Liver (tissue), 8 donors: ENCODE measurements at regions not wholly inside any gene's neighbourhood (a gene's known extent, or its start where the extent isn't known, plus 50 kb on each side); places are given as distances from the start of the nearest gene placed in this dataset.

ENCODE experiments used
- DNase-seq: peaks from one replicate; pipeline ENCODE4 v3.0.0-alpha.2; 2017; ENCODE audit warnings: low spot score
- H3K27ac ChIP-seq, 2 donors: one replicate each; pipeline ENCODE4 v1.7.0; 2013; ENCODE audit warnings: inconsistent platforms in 2 of 2, low read length in 2 of 2, control low read depth in 1 of 2, low read depth in 1 of 2, mild to moderate bottlenecking in 1 of 2
- H3K27me3 ChIP-seq, 4 donors: one replicate each; pipeline versions ENCODE4 v1.6.1 to v1.7.0; 2013; ENCODE audit warnings: low read length in 3 of 4, inconsistent platforms in 1 of 4, mild to moderate bottlenecking in 1 of 4, moderate library complexity in 1 of 4; ENCODE audit not compliant: control insufficient read depth in 4 of 4, insufficient read depth in 4 of 4
- H3K36me3 ChIP-seq, 4 donors: one replicate each; pipeline versions ENCODE4 v1.6.1 to v1.7.0; 2013; ENCODE audit warnings: low read length in 3 of 4, mild to moderate bottlenecking in 3 of 4, low read depth in 1 of 4, moderate library complexity in 1 of 4; ENCODE audit not compliant: control insufficient read depth in 4 of 4, insufficient read depth in 3 of 4
- H3K4me1 ChIP-seq, 4 donors: one replicate each; pipeline versions ENCODE4 v1.6.1 to v1.7.0; 2013; ENCODE audit warnings: low read length in 3 of 4, mild to moderate bottlenecking in 3 of 4, moderate library complexity in 1 of 4; ENCODE audit not compliant: control insufficient read depth in 4 of 4, insufficient read depth in 4 of 4
- H3K4me3 ChIP-seq, 3 donors: one replicate each; pipeline versions ENCODE4 v1.6.1 to v1.7.0; 2013; ENCODE audit warnings: low read length in 3 of 3, control low read depth in 1 of 3, low read depth in 1 of 3, mild to moderate bottlenecking in 1 of 3
- H3K9ac ChIP-seq, 2 donors: one replicate each; pipeline ENCODE4 v1.7.0; 2013; ENCODE audit warnings: low read length in 2 of 2, mild to moderate bottlenecking in 2 of 2, moderate library complexity in 2 of 2, control low read depth in 1 of 2, low read depth in 1 of 2
- H3K9me3 ChIP-seq, 4 donors: one replicate each; pipeline versions ENCODE4 v1.6.1 to v1.7.0; 2013; ENCODE audit warnings: low read length in 3 of 4; ENCODE audit not compliant: control insufficient read depth in 4 of 4
- EGR1 ChIP-seq, 2 donors: IDR thresholded peaks; 2 replicates each; pipeline ENCODE4 v1.6.1; 2016 to 2018; ENCODE audit warnings: antibody characterized with exemption in 2 of 2, low read depth in 2 of 2
- FOXA1 ChIP-seq: IDR thresholded peaks from 2 replicates; pipeline ENCODE4 v1.6.1; 2016; ENCODE audit warnings: antibody characterized with exemption
- FOXA2 ChIP-seq: IDR thresholded peaks from 2 replicates; pipeline ENCODE4 v1.6.1; 2016; ENCODE audit warnings: antibody characterized with exemption
- GABPA ChIP-seq, 2 donors: IDR thresholded peaks in 1 of 2; conservative IDR thresholded peaks in 1 of 2; 2 replicates each; pipeline ENCODE4 v1.6.1; 2016; ENCODE audit warnings: antibody characterized with exemption in 2 of 2, mild to moderate bottlenecking in 1 of 2, moderate library complexity in 1 of 2
- HNF4A ChIP-seq, 2 donors: conservative IDR thresholded peaks; 2 replicates each; pipeline ENCODE4 v1.6.1; 2016; ENCODE audit warnings: antibody characterized with exemption in 2 of 2, mild to moderate bottlenecking in 2 of 2
- HNF4G ChIP-seq: IDR thresholded peaks from 2 replicates; pipeline ENCODE4 v1.6.1; 2016; ENCODE audit warnings: antibody characterized with exemption
- JUND ChIP-seq, 2 donors: IDR thresholded peaks; 2 replicates each; pipeline ENCODE4 v1.6.1; 2016; ENCODE audit warnings: antibody characterized with exemption in 2 of 2
- NR2F2 ChIP-seq: IDR thresholded peaks from 2 replicates; pipeline ENCODE4 v1.6.1; 2016; ENCODE audit warnings: antibody characterized with exemption
- RAD21 ChIP-seq, 2 donors: IDR thresholded peaks; 2 replicates each; pipeline ENCODE4 v1.6.1; 2016; ENCODE audit warnings: antibody characterized with exemption in 2 of 2, mild to moderate bottlenecking in 2 of 2
- RXRA ChIP-seq, 2 donors: IDR thresholded peaks; 2 replicates each; pipeline ENCODE4 v1.6.1; 2017 to 2018; ENCODE audit warnings: antibody characterized with exemption in 2 of 2, mild to moderate bottlenecking in 1 of 2
- SP1 ChIP-seq: IDR thresholded peaks from 2 replicates; pipeline ENCODE4 v1.6.1; 2018; ENCODE audit warnings: antibody characterized with exemption, mild to moderate bottlenecking
- TAF1 ChIP-seq: conservative IDR thresholded peaks from 2 replicates; pipeline ENCODE4 v1.6.1; 2016; ENCODE audit warnings: antibody characterized with exemption, mild to moderate bottlenecking
- YY1 ChIP-seq: IDR thresholded peaks from 2 replicates; pipeline ENCODE4 v1.6.1; 2016; ENCODE audit warnings: antibody characterized with exemption, mild to moderate bottlenecking
- WGBS: extraction: QIAGEN DNeasy Blood & Tissue Kit; methylation state at CpG from one replicate; pipeline ENCODE4 v1.1.7; 2013; 5-methylcytosine and 5-hydroxymethylcytosine counted together
- TF ChIP-seq, protein P1 (sequence below): IDR thresholded peaks from 2 replicates; pipeline ENCODE4 v1.6.1; 2016; ENCODE audit warnings: antibody characterized with exemption
- TF ChIP-seq, protein P2 (sequence below): IDR thresholded peaks from 2 replicates; pipeline ENCODE4 v1.6.1; 2016; ENCODE audit warnings: antibody characterized with exemption, mild to moderate bottlenecking
- TF ChIP-seq, protein P3 (sequence below): IDR thresholded peaks from 2 replicates; pipeline ENCODE4 v1.6.1; 2016; ENCODE audit warnings: antibody characterized with exemption
- TF ChIP-seq, protein P4 (sequence below): IDR thresholded peaks from 2 replicates; pipeline ENCODE4 v1.6.1; 2016; ENCODE audit warnings: antibody characterized with exemption
- TF ChIP-seq, protein P5 (sequence below): fragments of 150-350 bp; IDR thresholded peaks from 2 replicates; pipeline ENCODE4 v1.5.1; 2017; ENCODE audit warnings: improper control_type of control experiment, low read depth, low read length; ENCODE audit not compliant: missing input control
- donor health status: healthy.
- donor health status: healthy.
- donor health status: healthy.
- donor health status: healthy.
- donor health status: healthy.

DNA sequence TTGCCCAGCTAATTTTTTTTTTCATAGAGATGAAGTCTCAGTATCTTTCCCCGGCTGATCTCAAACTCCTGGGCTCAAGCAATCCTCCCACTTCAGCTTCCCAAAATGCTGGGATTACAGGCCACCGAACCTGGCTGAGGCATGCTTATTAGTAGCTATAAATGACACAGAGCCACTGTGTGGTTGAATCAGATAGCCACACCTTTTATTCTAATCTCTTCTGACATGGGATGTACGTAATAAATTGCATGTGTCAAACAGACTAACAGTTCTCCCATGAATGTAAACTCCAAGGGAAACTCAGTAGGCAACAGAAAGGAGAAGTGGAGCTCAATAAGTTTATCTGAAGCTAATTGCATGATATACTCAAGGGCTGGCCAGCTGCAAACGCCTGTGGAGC, 139.8 kb upstream of the VCX3A start:
- peaks cover 0 to 3% (median 1%) of the 10 kb centered on the region in 4 donors for H3K4me1 ChIP-seq
- no peak overlapping the region for H3K4me3 ChIP-seq
- no peaks in the 10 kb centered on the region for H3K27me3 ChIP-seq
- no peak overlapping the region for H3K27ac ChIP-seq
- H3K9ac ChIP-seq = no peak overlapping the region
- no peaks in the 10 kb centered on the region for H3K9me3 ChIP-seq
- WGBS = 82% methylated on average over 4 of the region's 4 CpGs
- no peaks in the 10 kb centered on the region for H3K36me3 ChIP-seq
- DNase-seq = no peak
- TF ChIP-seq RXRA (IDR thresholded peaks at IDR 0.05) (no peak), HNF4A (conservative IDR thresholded peaks at IDR 0.05) (no peak), JUND (IDR thresholded peaks at IDR 0.05) (no peak), NR2F2 (no peak), TAF1 (no peak), GABPA (IDR thresholded peaks at IDR 0.05 in 1 of 2, conservative IDR thresholded peaks at IDR 0.05 in 1 of 2) (no peak), FOXA2 (no peak), RAD21 (IDR thresholded peaks at IDR 0.05) (no peak), YY1 (no peak), EGR1 (IDR thresholded peaks at IDR 0.05; ENCODE audit: low read depth in 2 of 2) (no peak), SP1 (no peak), FOXA1 (no peak), HNF4G (no peak)
- TF ChIP-seq, protein P1, sequence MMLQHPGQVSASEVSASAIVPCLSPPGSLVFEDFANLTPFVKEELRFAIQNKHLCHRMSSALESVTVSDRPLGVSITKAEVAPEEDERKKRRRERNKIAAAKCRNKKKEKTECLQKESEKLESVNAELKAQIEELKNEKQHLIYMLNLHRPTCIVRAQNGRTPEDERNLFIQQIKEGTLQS = no peak
- TF ChIP-seq, protein P2, sequence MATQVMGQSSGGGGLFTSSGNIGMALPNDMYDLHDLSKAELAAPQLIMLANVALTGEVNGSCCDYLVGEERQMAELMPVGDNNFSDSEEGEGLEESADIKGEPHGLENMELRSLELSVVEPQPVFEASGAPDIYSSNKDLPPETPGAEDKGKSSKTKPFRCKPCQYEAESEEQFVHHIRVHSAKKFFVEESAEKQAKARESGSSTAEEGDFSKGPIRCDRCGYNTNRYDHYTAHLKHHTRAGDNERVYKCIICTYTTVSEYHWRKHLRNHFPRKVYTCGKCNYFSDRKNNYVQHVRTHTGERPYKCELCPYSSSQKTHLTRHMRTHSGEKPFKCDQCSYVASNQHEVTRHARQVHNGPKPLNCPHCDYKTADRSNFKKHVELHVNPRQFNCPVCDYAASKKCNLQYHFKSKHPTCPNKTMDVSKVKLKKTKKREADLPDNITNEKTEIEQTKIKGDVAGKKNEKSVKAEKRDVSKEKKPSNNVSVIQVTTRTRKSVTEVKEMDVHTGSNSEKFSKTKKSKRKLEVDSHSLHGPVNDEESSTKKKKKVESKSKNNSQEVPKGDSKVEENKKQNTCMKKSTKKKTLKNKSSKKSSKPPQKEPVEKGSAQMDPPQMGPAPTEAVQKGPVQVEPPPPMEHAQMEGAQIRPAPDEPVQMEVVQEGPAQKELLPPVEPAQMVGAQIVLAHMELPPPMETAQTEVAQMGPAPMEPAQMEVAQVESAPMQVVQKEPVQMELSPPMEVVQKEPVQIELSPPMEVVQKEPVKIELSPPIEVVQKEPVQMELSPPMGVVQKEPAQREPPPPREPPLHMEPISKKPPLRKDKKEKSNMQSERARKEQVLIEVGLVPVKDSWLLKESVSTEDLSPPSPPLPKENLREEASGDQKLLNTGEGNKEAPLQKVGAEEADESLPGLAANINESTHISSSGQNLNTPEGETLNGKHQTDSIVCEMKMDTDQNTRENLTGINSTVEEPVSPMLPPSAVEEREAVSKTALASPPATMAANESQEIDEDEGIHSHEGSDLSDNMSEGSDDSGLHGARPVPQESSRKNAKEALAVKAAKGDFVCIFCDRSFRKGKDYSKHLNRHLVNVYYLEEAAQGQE = no peak
- TF ChIP-seq, protein P3, sequence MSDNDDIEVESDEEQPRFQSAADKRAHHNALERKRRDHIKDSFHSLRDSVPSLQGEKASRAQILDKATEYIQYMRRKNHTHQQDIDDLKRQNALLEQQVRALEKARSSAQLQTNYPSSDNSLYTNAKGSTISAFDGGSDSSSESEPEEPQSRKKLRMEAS = no peak
- TF ChIP-seq, protein P4, sequence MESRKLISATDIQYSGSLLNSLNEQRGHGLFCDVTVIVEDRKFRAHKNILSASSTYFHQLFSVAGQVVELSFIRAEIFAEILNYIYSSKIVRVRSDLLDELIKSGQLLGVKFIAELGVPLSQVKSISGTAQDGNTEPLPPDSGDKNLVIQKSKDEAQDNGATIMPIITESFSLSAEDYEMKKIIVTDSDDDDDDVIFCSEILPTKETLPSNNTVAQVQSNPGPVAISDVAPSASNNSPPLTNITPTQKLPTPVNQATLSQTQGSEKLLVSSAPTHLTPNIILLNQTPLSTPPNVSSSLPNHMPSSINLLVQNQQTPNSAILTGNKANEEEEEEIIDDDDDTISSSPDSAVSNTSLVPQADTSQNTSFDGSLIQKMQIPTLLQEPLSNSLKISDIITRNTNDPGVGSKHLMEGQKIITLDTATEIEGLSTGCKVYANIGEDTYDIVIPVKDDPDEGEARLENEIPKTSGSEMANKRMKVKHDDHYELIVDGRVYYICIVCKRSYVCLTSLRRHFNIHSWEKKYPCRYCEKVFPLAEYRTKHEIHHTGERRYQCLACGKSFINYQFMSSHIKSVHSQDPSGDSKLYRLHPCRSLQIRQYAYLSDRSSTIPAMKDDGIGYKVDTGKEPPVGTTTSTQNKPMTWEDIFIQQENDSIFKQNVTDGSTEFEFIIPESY = no peak
- TF ChIP-seq, protein P5, sequence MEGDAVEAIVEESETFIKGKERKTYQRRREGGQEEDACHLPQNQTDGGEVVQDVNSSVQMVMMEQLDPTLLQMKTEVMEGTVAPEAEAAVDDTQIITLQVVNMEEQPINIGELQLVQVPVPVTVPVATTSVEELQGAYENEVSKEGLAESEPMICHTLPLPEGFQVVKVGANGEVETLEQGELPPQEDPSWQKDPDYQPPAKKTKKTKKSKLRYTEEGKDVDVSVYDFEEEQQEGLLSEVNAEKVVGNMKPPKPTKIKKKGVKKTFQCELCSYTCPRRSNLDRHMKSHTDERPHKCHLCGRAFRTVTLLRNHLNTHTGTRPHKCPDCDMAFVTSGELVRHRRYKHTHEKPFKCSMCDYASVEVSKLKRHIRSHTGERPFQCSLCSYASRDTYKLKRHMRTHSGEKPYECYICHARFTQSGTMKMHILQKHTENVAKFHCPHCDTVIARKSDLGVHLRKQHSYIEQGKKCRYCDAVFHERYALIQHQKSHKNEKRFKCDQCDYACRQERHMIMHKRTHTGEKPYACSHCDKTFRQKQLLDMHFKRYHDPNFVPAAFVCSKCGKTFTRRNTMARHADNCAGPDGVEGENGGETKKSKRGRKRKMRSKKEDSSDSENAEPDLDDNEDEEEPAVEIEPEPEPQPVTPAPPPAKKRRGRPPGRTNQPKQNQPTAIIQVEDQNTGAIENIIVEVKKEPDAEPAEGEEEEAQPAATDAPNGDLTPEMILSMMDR = no peak
